ENCODE measurements at regions not wholly inside any gene's neighbourhood (a gene's known extent, or its start where the extent isn't known, plus 50 kb on each side); places are given as distances from the start of the nearest gene placed in this dataset.

DNA sequence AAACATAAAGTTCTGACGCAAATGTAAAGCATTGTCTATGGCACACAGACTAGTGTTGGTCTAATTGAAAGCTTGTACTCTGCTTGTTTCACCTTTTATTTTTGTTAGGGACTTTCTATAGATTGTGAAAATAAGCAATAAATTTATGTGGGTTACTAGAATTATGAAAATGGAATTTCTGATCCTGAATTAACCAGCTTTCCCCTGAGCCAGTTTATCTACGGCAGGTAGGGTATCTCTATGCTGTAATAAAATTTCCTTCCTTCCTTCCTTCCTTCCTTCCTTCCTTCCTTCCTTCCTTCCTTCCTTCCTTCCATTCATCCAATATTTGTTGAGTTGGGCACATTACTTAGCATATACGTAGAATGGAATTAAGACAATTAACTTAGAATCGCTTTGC lies 362.6 kb upstream of the SPRED2 start:
- DNase-seq (ENCODE audit: low read depth in 1 of 2, low spot score in 1 of 2): no peak
- no peak overlapping the region for H3K27ac ChIP-seq (replicated peaks)
- H3K27me3 ChIP-seq (ENCODE audit: insufficient read depth, poor library complexity, severe bottlenecking): no peaks in the 10 kb centered on the region
- no peak overlapping the region for H3K4me3 ChIP-seq (replicated peaks; ENCODE audit: insufficient read depth, low read length)
- TF ChIP-seq POLR2AphosphoS5 (IDR thresholded peaks at IDR 0.05; ENCODE audit: low read depth): no peak
- TF ChIP-seq, protein P1, sequence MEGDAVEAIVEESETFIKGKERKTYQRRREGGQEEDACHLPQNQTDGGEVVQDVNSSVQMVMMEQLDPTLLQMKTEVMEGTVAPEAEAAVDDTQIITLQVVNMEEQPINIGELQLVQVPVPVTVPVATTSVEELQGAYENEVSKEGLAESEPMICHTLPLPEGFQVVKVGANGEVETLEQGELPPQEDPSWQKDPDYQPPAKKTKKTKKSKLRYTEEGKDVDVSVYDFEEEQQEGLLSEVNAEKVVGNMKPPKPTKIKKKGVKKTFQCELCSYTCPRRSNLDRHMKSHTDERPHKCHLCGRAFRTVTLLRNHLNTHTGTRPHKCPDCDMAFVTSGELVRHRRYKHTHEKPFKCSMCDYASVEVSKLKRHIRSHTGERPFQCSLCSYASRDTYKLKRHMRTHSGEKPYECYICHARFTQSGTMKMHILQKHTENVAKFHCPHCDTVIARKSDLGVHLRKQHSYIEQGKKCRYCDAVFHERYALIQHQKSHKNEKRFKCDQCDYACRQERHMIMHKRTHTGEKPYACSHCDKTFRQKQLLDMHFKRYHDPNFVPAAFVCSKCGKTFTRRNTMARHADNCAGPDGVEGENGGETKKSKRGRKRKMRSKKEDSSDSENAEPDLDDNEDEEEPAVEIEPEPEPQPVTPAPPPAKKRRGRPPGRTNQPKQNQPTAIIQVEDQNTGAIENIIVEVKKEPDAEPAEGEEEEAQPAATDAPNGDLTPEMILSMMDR (IDR thresholded peaks at IDR 0.05; ENCODE audit: insufficient read depth, low read length): no peak
- TF ChIP-seq GABPA (IDR thresholded peaks at IDR 0.05; ENCODE audit: low read depth): no peak
- TF ChIP-seq SPI1 (IDR thresholded peaks at IDR 0.05; ENCODE audit: borderline replicate concordance, low read depth): no peak
- TF ChIP-seq, protein P2, sequence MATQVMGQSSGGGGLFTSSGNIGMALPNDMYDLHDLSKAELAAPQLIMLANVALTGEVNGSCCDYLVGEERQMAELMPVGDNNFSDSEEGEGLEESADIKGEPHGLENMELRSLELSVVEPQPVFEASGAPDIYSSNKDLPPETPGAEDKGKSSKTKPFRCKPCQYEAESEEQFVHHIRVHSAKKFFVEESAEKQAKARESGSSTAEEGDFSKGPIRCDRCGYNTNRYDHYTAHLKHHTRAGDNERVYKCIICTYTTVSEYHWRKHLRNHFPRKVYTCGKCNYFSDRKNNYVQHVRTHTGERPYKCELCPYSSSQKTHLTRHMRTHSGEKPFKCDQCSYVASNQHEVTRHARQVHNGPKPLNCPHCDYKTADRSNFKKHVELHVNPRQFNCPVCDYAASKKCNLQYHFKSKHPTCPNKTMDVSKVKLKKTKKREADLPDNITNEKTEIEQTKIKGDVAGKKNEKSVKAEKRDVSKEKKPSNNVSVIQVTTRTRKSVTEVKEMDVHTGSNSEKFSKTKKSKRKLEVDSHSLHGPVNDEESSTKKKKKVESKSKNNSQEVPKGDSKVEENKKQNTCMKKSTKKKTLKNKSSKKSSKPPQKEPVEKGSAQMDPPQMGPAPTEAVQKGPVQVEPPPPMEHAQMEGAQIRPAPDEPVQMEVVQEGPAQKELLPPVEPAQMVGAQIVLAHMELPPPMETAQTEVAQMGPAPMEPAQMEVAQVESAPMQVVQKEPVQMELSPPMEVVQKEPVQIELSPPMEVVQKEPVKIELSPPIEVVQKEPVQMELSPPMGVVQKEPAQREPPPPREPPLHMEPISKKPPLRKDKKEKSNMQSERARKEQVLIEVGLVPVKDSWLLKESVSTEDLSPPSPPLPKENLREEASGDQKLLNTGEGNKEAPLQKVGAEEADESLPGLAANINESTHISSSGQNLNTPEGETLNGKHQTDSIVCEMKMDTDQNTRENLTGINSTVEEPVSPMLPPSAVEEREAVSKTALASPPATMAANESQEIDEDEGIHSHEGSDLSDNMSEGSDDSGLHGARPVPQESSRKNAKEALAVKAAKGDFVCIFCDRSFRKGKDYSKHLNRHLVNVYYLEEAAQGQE (IDR thresholded peaks at IDR 0.05; ENCODE audit: insufficient replicate concordance, low read depth): no peak

DNA sequence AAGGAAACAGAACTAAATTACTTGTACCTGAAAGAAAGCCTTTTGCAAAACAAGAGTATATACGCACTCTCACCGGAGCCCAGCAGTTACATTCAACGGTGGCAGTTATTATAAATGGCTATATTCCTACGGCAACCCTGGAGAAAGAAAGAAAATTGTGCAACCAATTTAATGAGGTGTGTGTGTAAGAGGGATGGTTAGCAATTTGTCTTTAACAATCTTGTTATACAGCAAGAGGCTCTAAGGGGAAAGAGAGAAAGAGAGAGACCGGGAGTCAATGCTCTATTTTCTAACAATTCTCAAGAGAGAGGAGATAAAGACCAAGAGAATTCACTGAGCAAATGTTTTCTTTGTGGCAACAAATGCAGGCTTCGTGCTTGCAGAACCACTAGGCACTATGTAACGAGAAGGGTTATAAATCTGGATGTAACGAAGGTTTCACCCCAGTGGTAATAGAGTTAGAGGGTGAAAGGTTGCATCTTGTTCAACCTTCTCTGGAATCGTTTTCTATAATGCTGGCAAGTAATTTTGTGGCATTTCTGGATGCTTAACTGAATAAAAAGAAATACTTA lies 359.1 kb upstream of the SPRED2 start:
- no peak overlapping the region for H3K4me3 ChIP-seq (replicated peaks; ENCODE audit: insufficient read depth, low read length)
- TF ChIP-seq, protein P1 (IDR thresholded peaks at IDR 0.05; ENCODE audit: insufficient read depth, low read length): no peak
- TF ChIP-seq, protein P2 (IDR thresholded peaks at IDR 0.05; ENCODE audit: insufficient replicate concordance, low read depth): no peak
- TF ChIP-seq SPI1 (IDR thresholded peaks at IDR 0.05; ENCODE audit: borderline replicate concordance, low read depth) (no peak), GABPA (IDR thresholded peaks at IDR 0.05; ENCODE audit: low read depth) (no peak), POLR2AphosphoS5 (IDR thresholded peaks at IDR 0.05; ENCODE audit: low read depth) (no peak)

DNA sequence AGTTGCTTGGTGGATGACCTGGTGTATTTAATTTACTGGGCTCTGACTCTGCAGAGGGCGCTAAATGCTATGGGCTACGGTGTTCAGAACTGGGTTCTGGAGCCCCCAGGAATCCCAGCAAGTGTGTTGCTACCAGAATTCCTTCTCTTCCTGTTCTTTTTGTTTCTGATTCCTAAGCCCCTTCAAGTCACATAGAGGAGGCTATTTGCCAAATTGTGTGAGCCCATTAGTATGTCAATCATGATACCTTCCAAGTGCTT lies 358.2 kb upstream of the SPRED2 start:
- DNase-seq (ENCODE audit: low read depth in 1 of 2, low spot score in 1 of 2): no peak
- no peak overlapping the region for H3K27ac ChIP-seq (replicated peaks)
- H3K27me3 ChIP-seq (ENCODE audit: insufficient read depth, poor library complexity, severe bottlenecking): no peaks in the 10 kb centered on the region
- H3K4me3 ChIP-seq (replicated peaks; ENCODE audit: insufficient read depth, low read length): no peak overlapping the region
- no peak for TF ChIP-seq GABPA (IDR thresholded peaks at IDR 0.05; ENCODE audit: low read depth)

More for the DNA sequence above, 359.1 kb upstream of the SPRED2 start:
- Histone ChIP-seq H3K27ac (replicated peaks) (no peak overlapping the region), H3K27me3 (ENCODE audit: insufficient read depth, poor library complexity, severe bottlenecking) (no peaks in the 10 kb centered on the region)
- DNase-seq (ENCODE audit: low read depth in 1 of 2, low spot score in 1 of 2): no peak

DNA sequence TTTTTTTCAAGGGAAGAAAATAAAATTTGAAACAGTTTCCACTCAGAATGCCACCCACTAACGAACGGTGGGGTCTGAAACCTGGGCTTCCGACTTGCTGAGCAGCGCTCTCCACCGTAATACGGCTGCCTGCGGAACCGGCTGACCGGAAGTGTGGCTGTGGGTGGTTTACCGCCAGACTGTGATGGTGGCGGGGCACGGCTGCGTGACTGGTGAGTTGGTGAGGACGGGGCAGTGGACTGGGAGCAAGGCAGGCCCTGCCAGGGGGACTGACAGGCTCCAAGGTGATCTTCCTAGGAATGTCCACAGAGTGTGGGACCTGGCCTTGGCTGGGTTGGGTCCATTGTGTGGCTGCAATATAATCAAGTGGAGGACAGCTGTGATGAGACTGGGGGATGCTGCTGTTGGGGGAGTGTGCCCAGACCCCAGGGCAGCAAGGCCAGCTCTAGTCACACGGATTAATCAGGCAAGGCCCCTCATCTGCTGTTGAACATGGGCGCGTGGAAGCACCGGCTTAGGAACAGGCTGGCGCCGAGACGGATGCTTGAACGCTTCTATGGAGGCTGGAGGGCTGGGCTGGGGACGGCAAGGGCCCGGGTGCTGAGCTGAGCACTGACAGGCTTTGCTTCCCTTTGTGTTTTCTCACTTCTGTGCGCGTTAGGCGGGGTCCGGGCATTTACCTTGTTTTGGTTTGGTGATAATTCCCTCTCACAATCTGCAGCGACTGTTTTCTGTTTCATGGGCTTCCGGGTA lies 357.7 kb upstream of the SPRED2 start:
- Histone ChIP-seq H3K4me3 (replicated peaks; ENCODE audit: insufficient read depth, low read length) (no peak overlapping the region), H3K27ac (replicated peaks) (no peak overlapping the region), H3K27me3 (ENCODE audit: insufficient read depth, poor library complexity, severe bottlenecking) (no peaks in the 10 kb centered on the region)
- no peak for DNase-seq (ENCODE audit: low read depth in 1 of 2, low spot score in 1 of 2)
- TF ChIP-seq, protein P1 (IDR thresholded peaks at IDR 0.05; ENCODE audit: insufficient read depth, low read length): no peak
- TF ChIP-seq, protein P2 (IDR thresholded peaks at IDR 0.05; ENCODE audit: insufficient replicate concordance, low read depth): no peak
- TF ChIP-seq GABPA (IDR thresholded peaks at IDR 0.05; ENCODE audit: low read depth) (no peak), POLR2AphosphoS5 (IDR thresholded peaks at IDR 0.05; ENCODE audit: low read depth) (no peak), SPI1 (IDR thresholded peaks at IDR 0.05; ENCODE audit: borderline replicate concordance, low read depth) (no peak)

All from HL-60 (cell line).